ENCODE measurements at regions not wholly inside any gene's neighbourhood (a gene's known extent, or its start where the extent isn't known, plus 50 kb on each side); places are given as distances from the start of the nearest gene placed in this dataset.
A peak's percentile ranks its signal among the peaks of the same experiment; 100 is the strongest.
"Not testable (repeated sequence)": the region's sequence is repeated elsewhere in the genome, so short reads cannot be mapped to it uniquely, and the experiment has no call there.

DNA sequence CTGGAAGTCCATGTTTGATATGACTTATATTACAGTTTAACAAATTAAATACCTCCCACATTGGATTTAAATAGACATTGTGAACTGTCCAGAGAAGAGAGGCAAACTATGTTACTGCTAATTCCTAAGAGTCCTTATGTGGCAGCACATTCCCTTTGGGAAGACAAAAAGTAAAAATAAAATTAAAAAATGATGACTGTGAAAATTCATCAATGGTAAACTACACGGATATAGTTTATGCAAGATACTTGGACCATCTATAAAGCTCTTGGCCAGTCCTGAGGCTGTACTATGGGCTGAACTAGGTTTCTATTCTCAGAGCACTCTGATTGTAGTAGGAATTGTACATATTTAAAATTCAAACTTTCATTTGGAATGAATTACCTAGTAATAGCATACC lies 206.4 kb downstream of the LRRK2 start:
- DNase-seq: no peak

DNA sequence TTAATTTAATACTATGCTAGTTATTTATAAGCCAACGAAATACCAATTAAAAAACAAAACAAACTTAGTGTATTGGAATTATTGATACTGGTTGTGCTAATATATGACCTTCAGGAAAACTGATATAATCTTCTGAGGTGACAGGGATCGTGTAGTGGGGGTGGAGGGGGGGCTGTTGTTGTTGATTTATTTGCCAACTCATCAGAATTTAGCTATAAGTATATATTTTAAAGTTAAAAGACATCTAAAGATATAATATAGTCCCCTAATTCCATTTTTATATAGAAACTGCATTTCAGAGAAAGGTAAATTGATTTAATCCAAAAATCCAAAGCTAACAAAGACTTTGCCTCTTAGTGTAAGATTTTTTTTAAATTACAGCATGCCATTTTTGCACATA lies 210.5 kb downstream of the LRRK2 start:
- DNase-seq: no peak

DNA sequence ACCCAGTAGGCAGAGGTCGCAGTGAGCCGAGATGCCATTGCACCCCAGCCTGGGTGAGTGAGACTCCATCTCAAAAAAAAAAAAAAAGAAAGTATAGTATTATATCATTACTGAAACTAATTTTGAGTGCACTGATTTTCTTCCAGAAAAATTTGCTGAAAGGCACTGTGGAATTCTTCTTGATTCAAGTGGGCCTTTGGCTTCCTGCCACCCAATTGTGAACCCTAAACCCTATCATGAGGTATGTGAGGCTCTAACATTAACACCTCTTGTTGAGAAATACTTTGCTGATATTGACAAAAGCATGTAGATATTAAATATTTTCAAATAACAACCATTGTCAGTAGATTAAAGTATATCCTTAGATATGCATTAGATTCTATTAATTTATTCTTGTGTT lies 211.2 kb downstream of the LRRK2 start:
- no peak for DNase-seq

DNA sequence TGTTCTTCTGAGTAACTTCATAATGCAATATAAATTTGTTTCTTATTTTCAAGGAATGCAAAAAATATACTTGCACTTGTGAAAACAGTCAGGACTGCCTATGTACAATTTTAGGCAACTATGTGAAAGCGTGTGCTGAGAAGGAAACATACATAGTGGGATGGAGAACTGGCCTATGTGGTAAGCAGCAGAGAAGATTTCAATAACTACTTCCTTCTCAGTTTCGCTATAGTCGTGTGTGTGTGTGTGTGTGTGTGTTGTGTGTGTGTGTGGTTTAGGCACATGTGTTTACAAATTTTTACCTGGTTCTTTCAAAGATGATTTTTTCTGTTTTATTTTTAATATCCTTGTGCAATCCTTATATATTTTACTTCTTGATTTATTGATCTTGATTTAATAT lies 211.8 kb downstream of the LRRK2 start:
- no peak for DNase-seq

DNA sequence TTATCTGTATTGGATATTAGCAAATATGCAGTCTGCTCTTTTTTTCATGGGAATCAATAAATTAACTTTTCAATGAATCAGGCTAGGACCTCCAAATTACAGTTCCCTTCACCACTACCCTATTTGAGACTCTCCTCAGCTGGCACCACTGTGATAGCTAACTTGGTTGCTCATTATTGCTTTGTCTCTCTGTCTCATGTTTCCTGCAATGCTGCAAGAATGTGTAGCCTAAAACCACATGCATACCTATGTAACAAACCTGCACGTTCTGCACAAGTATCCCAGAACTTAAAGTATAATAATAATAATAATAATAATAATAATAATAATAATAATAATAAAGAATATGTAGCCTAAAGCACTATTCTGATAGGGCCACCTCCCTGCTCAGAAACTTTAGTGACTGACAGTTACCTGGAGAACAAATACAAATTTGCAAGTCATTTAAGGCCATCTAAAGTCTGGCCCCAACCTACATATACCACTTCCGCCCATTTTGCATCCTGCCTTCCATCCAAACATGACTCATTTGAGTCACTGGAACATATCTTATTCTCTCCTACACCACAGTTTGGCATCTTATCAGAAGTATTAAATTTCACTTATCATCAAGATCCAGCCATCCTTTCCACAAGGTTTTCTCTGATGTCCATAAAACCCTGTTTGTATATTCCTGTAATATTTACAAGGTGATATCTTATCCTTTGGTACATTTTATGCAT lies 215.1 kb downstream of the LRRK2 start:
- no peak for DNase-seq

DNA sequence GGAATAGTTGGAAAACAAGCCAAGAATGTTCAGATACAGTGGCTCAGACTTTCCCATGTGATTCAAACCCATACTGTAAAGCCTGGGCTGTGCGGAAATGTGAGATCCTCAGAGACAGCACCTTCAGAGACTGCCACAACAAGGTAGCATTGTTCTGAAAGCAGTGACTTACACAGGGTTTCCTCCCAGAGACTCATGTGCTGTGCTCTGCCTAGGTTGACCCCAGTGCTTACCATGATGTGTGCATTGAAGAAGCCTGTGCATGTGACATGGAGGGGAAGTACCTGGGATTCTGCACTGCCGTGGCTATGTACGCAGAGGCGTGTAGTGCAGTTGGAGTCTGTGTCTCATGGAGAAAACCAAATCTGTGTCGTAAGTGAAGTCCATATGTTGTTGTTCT lies 219.4 kb downstream of the LRRK2 start:
- no peak for DNase-seq

DNA sequence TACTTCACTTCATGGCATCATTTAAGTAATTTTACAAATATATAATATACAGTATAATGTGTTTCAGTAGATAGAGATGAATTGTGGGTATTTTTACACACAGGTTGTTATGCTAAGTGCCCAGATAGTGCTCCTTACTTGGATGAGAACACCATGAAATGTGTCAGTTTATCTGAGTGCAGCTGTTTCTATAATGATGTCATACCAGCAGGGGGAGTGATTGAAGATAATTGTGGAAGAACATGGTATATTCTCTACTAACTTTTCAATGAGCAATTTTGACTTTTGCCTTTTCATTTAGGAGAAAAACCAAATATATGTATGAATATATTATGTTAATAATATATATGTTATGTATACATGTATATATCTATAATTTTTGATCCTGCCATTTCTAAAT lies 221.6 kb downstream of the LRRK2 start:
- DNase-seq: peak; percentile 1 to 35

DNA sequence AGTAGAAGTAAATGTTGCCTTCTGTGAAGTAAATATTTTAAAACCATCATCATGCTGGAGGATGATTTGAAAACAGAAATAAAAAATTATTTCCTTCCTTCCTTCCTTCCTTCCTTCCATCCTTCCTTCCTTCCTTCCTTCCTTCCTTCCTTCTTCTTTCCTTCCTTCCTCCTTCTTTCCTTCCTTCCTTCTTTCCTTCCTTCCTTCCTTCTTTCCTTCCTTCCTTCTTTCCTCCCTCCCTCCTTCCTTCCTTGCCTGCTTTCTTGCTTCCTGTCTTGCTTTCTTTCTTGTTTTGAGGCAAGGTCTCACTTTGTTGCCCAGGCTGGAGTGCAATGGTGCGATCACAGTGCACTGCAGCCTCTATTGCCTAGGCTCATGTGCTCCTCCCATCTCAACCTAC lies 223.7 kb downstream of the LRRK2 start:
- not testable (repeated sequence) for DNase-seq

DNA sequence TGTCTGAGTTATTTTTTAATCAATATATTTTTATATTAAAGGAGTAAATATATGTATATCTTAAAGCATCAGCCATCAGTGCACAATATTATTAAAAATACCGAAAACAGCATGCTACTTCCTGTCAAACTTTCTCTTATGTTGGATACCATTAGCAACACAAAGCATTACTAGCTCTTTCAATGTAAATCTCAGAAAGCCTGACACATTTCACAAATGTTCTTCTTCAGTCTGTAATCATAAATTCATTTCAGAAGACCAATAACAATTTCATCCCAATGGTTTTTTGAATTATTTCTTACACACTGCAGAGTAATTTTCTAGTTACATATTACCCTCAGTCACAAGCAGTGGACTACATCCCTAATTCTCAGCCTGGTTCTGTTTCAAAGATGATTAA lies 226.9 kb downstream of the LRRK2 start:
- no peak for DNase-seq

DNA sequence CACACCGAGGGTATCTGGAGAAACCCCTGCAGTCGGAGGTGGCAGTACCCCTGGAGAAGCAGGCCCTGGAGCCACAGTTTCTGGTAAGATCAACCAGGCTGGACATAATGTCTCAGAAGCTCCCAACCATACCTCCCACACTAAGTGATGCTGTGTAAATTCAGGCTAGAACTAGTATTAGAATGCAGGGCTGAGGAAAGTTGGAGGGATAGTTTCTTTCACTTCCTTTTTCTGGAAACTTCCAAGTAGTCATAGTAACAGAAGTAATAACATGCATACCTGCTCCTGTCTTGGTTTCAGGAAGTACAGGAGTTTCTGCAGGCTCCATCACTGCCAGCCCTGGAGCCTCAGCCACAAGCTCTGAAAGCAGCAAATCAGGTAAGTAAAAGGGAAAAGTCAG lies 228.1 kb upstream of the CNTN1 start:
- no peak for DNase-seq

DNA sequence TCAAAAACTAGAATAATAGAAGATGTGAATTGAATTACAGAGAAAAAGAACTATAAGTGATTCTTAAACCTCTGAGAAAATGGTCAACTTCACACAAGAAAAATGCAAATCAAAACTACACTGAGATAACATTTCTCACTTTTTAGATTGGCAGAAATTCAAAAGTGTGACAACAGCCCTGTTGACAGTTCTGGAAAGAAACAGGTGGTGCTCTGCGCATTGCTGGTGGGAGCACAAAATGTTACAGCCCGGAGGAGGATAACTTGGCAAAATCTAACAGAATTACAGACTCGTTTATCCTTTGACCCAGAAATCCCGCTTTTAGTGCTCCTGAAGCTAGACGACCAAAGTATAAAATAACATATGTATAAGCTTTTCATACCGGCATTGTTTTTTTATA lies 222.5 kb upstream of the CNTN1 start:
- peak; percentile 51 to 82 for DNase-seq

DNA sequence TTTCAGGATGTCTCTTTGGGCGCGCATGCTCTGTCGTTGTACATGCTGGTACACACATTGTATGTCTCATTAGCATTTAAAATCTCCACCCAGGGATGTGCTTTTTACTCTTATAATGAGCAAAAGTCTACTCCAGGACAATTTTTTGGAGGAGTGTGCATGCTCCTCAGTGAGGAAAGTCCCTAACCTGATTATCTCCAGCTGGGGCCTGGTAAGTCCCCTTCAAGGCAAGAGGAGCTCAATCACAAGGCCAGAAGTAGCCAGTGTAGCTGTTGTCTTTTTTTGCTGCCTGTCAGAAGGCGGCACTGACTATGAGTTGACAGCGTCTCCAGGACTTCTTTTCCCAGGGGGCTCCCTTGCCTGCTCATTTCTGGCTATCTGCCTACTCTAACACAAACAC lies 218.3 kb upstream of the CNTN1 start:
- peak in 1 of 2 experiments; percentile 45 for DNase-seq

DNA sequence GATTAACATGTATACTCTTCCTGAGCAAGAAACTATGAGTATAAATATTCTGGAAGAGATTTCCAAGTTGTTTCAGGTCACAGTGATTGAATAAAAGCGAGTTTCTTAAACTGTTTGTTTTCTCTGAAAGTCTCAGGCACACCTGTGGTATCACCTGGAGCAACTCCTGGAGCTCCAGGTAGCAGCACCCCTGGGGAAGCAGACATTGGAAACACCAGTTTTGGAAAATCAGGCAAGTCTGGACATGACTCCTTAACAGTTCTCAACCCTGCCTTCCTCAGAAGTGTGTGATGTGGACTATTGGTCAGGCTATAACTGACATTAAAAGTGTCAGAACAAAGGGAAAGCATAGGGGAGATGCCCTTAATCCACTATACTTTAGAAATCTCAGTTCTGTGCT lies 217.6 kb upstream of the CNTN1 start:
- DNase-seq: no peak

DNA sequence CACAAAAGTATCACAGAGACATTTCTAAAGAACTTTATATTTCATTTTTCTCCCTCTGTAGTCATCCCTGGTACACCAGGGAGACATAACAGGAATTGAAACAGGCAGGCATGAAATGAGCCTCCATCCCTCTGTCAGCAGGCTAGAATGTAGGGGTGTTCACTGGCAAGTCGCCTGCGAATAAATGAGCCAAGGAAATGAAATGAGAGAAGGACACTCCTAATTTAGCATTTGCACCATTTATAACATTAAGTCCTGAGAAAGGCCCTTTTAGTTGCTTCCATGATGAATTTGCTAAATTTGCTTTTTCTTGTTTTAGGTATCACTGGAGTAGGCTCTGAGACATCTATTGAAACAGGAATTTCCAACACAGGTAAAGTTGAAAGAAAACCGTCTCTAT lies 192.4 kb upstream of the CNTN1 start:
- DNase-seq: no peak

DNA sequence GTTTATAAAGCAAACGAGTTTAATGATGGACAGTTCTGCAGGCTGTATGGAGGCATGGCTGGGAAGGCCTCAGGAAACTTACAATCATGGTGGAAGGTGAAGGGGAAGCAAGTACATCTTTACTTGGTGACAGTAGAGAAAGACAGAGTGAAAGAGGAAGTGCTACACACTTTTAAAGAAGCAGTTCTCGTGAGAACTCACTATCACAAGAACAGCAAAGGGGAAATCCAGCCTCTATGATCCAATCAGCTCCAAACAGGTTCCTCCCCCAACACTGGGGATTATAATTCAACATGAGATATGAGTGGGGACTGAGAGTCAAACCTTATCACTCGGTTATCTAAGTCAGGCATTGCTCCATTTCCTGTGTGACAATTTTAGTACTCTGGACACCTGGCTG lies 189.9 kb upstream of the CNTN1 start:
- no peak for DNase-seq

DNA sequence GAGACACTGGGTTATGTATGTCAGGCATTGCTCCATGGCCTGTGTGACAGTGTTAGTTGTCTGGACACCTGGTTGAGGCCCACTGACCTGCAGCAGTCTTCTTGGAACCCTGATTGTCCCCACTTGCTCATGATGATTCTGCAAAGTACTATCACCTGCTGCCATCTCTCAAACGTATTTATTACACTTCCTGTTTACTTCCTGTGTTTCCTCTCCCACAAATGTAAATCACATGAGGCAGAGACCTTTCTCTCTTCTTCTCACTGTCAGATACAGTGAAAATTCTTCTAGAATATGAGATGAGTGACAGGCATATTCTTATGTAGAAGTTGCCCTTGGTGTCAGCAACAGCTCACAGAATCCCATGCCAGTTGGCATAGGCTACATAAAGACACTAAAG lies 186.9 kb upstream of the CNTN1 start:
- DNase-seq: no peak

DNA sequence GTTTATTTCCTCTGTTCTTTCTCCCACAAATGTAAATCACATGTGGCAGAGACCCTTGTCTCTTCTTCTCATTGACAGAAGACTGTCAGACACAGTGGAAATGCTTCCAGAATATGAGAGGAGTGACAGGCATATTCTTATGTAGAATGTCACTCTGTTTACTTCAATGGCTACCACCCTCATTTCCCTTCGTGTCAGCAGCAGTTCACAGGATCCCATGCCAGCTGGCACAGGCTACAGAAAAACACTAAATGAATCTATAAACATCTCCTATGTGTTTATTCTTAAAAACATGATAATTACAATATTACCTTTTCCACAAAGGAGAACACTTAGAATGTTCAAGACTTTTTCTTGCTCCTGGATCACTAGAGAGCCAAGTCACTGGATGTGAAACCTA lies 183.8 kb upstream of the CNTN1 start:
- DNase-seq: no peak

DNA sequence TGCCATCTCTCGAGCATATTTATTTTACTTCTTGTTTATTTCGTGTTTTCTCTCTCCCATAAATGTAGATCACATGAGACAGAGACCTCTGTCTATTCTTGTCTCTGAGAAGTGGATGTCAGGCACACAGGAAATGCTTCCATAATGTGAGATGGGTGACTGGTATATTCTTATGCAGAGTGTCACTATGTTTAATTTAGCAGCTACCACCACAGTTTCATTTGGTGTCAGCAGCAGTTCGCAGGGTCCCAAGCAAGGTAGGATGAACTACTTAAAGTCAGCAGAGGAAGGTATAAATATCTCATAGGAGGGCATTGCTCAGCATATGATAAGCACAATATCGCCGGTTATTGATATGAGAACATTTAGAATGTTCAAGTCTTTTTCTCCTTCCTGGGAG lies 180.9 kb upstream of the CNTN1 start:
- DNase-seq: no peak

DNA sequence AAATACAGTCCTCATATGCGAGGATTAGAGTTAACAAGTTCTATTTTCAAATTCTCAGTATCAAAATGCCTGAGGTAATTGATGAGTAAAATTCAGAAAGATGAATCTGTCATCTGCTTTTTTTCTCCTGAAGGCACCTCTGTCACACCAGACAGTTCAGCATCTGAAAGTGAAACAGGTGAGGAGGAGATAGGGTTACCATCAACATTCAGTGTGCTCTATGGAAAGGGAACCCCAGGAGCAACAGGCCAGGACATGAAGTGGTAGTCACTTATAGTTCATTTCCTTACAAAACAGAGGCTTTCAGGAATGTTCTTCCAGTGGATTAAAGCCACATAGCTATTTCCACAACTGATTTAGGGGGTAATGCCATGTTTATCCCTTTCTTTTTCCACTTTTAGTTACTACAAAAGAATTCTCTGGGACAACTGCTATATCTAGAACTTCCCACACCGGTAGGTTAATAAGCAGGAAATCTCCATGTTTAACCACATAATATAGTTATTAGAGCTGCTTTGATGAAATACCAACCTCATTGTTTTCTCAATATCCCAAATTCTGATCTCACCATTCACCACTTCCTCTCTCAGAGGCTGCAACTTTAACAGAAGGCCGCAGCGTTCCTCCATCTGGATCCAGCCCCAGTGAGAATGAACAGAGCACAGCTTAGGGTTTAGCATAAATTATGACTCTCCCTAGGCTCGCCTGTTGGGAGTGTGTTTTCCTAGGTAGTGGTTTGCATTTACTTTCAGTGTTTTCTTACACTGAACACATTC lies 177.0 kb upstream of the CNTN1 start:
- DNase-seq: no peak

DNA sequence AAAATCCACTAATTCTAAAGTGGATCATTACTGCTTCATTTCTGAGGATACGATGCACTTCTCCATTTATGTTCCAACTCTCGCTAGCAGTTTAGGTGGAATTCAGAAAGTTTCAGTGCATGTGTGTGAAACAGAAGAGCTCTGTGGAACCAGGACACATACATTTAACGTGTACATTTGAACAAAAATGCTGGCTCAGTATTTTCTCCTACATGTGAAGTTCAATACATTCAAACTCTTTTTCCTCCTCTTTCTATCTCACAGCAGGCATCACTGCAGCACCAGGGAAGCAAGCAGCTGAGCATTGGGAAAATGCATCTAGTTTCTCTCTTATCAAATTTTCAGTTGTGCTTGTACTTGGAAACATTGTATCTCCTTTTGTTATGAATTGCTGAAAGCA lies 169.4 kb upstream of the CNTN1 start:
- no peak for DNase-seq

DNA sequence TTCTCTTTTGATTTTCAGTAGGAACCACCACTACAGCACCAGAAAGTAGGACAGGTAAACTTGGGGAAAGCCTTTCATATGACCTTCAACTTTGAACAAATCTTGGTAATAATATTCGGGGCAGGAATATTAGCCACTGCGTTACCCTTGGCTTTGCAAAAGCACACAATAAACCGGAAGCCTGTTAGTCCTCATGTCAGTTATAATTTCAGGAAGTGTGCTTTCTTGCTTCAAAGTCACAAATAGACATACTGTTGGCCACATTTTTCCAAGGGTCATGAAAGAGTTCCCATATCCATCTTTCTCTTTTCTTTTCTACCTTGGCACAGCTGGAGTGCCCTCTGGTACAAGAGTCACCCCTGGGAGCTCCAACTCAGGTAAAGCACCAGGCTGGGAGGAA lies 167.2 kb upstream of the CNTN1 start:
- no peak for DNase-seq

DNA sequence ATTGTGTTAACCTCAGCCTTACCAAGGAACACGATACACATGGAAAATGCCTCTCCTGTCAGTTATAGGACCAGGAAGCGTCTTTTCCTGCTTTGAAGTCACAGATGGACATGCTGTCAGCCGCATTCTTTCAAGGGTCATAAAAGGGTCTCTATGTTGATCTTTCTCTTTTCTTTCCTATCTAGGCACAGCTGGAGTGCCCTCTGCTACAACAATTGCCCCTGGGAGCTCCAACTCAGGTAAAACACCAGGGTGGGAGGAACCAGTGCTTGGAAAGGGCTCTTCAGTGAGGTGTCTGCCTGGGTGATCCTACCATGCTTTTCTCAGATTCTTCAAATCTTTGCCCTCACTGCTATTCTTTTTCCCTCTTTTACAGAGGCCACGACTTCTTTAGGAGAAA lies 157.4 kb upstream of the CNTN1 start:
- DNase-seq: no peak

DNA sequence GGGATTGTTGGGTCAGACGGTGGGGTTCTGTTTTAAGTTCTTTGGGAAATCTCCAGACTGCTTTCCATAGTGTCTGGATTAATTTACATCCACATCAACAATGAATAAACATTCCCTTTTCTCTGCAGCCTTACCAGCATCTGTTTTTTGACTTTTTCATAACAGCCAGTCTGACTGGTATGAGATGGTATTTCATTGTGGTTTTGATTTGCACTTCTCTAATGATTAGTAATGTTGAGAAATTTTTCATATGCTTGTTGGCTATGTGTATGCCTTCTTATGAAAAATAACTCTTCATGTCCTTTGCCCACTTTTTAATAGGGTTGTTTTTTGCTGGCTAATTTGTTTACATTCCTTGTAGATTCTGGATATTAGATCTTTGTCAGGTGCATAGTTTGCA lies 140.8 kb upstream of the CNTN1 start:
- DNase-seq: no peak

DNA sequence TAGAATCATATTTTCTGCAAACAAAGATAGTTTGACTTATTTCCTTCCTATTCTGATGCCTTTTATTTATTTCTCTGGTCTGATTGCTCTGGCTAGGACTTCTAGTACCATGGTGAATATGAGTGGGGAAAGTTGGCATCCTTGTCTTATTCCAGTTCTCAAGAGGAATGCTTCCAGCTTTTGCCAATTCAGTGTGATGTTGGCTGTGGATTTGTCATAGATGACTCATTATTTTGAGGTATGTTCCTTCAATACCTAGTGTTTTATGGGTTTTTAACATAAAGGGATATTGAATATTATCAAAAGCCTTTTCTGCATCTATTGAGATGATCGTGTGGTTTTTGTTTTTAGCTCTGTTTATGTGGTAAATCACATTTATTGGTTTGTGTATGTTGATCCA lies 139.4 kb upstream of the CNTN1 start:
- DNase-seq: peak; percentile 6 to 64

DNA sequence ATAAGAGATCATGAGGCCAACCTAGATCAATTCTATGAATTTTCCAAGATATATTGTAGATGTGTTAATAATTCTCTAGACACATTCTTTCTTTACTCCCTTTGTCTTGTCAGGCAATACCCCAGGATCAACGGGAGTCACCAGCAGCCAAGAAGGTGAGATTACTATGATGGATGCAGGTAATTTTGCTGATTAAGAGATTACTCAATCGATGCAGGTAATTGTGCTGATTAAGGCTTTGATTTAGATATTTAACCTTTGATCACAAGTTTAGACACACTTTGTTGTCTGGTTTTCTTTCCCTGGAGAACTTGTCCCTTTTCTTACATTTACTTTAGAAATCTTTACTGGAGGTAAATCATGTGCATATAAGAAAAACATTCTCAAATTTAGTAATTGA lies 134.3 kb upstream of the CNTN1 start:
- DNase-seq: no peak
